ENCODE measurements at regions not wholly inside any gene's neighbourhood (a gene's known extent, or its start where the extent isn't known, plus 50 kb on each side); places are given as distances from the start of the nearest gene placed in this dataset.

- intact Hi-C loops (cut with micrococcal nuclease), result no loop called here
- Mint-ChIP-seq H3K9me3 (no peaks in the 10 kb centered on the region), H3K27me3 (peaks cover 1% of the 10 kb centered on the region), H3K36me3 (no peaks in the 10 kb centered on the region), H3K4me1 (ENCODE audit: low read depth) (no peaks in the 10 kb centered on the region), H3K4me3 (no peak overlapping the region), H3K27ac (no peak overlapping the region)
- ChIA-PET CTCF (interaction anchor here (1.3 kb wide), 1 partner anchor 222 kb away, joined by 3 read pairs; no protein-coding TSS in a partner anchor), POLR2A (no interaction called here)
- no peak for DNase-seq
Measured at GRCh38 chr3:59163953-59164352, 114.1 kb upstream of the CFAP20DC start.

GRCh38 chr3:59161048-59161447 lies 111.2 kb upstream of the CFAP20DC start:
- peaks cover 6% of the 10 kb centered on the region for H3K27me3 Mint-ChIP-seq
- H3K4me3 Mint-ChIP-seq, result no peak overlapping the region
- ChIA-PET POLR2A (no interaction called here), CTCF (no interaction called here)
- no peaks in the 10 kb centered on the region for H3K4me1 Mint-ChIP-seq (ENCODE audit: low read depth)
- H3K9me3 Mint-ChIP-seq, result no peaks in the 10 kb centered on the region
- H3K36me3 Mint-ChIP-seq, result no peaks in the 10 kb centered on the region
- DNase-seq, result no peak
- intact Hi-C loops (cut with micrococcal nuclease), result no loop called here
- no peak overlapping the region for H3K27ac Mint-ChIP-seq

- Mint-ChIP-seq H3K27ac (no peak overlapping the region), H3K9me3 (no peaks in the 10 kb centered on the region), H3K4me3 (no peak overlapping the region), H3K27me3 (peaks cover 6% of the 10 kb centered on the region), H3K4me1 (ENCODE audit: low read depth) (no peaks in the 10 kb centered on the region), H3K36me3 (no peaks in the 10 kb centered on the region)
- intact Hi-C loops (cut with micrococcal nuclease), result no loop called here
- POLR2A ChIA-PET, result no interaction called here
- CTCF ChIA-PET, result no interaction called here
- no peak for DNase-seq
Measured at GRCh38 chr3:59160133-59160746, 110.4 kb upstream of the CFAP20DC start.

DNA sequence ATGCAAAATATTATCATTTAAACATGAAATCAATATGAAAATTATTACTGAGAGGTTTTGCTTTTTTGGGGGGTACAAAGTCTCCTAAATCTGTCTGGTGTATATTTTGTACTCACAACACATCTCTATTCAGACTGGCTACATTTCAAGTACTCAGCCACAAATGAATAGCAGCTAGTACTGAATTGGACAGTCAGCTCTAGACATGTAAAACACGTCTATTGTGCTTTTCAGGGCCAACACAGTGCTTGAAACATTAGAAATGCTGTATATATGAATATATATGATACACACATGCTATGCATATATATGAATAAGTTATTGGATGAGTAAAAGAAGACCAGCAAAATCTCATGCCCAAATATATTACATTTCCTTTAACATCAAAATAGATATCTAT lies 103.8 kb upstream of the CFAP20DC start:
- no peak overlapping the region for H3K4me3 Mint-ChIP-seq
- peaks cover 13% of the 10 kb centered on the region for H3K27me3 Mint-ChIP-seq
- H3K27ac Mint-ChIP-seq, result no peak overlapping the region
- POLR2A ChIA-PET, result no interaction called here
- H3K4me1 Mint-ChIP-seq (ENCODE audit: low read depth), result no peaks in the 10 kb centered on the region
- CTCF ChIA-PET, result no interaction called here
- H3K36me3 Mint-ChIP-seq, result no peaks in the 10 kb centered on the region
- no peaks in the 10 kb centered on the region for H3K9me3 Mint-ChIP-seq
- DNase-seq, result no peak
- intact Hi-C loops (cut with micrococcal nuclease), result no loop called here

DNA sequence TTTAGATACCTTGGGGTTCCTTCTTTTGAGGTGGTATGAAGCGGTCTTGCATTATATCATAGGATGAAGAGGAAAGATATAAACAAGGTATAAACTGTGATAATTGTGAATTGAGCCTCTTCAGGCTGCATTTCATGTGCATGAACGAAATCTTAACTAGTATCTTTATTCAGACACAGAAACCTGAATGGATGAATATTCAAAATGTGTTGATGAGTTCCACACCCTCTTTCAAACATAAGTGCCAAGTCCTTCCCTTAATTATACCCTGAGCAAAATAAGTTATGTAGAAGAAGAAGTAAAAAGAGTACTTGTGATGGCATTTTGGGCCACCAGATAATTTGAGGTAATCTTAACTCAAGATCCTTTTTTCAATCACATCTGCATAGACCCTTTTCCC lies 103.1 kb upstream of the CFAP20DC start:
- no peak for DNase-seq
- peaks cover under 1% of the 10 kb centered on the region for H3K9me3 Mint-ChIP-seq
- H3K4me1 Mint-ChIP-seq (ENCODE audit: low read depth), result no peaks in the 10 kb centered on the region
- CTCF ChIA-PET, result no interaction called here
- H3K27me3 Mint-ChIP-seq, result peaks cover 11% of the 10 kb centered on the region
- H3K4me3 Mint-ChIP-seq, result no peak overlapping the region
- no peaks in the 10 kb centered on the region for H3K36me3 Mint-ChIP-seq
- intact Hi-C loops (cut with micrococcal nuclease), result no loop called here
- H3K27ac Mint-ChIP-seq, result no peak overlapping the region
- POLR2A ChIA-PET, result no interaction called here

DNA sequence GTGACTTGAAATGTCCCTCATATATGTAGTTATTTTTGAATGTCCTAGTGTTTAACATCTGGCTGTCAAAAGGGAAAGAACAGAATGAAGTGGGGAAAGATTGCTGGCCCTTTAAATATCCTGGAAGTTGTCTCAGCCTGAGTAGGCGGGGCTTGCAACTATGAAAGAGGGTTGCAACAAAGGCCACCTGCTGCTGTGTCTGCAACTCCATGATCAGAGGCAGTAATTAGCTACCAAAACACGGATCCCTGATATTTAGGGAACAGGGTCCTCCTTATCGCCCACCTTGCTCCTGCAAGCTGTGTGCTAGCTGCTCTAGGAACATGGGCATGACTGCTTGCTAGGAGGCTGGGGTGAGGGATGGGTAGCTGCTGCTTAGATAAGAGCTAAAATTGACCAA lies 100.2 kb upstream of the CFAP20DC start:
- no peak overlapping the region for H3K27ac Mint-ChIP-seq
- peaks cover 7% of the 10 kb centered on the region for H3K9me3 Mint-ChIP-seq
- H3K4me1 Mint-ChIP-seq (ENCODE audit: low read depth), result no peaks in the 10 kb centered on the region
- H3K4me3 Mint-ChIP-seq, result no peak overlapping the region
- ChIA-PET POLR2A (no interaction called here), CTCF (no interaction called here)
- peaks cover 8% of the 10 kb centered on the region for H3K27me3 Mint-ChIP-seq
- intact Hi-C loops (cut with micrococcal nuclease), result no loop called here
- H3K36me3 Mint-ChIP-seq, result no peaks in the 10 kb centered on the region
- no peak for DNase-seq

- POLR2A ChIA-PET, result no interaction called here
- intact Hi-C loops (cut with micrococcal nuclease), result no loop called here
- peaks cover 7% of the 10 kb centered on the region for H3K9me3 Mint-ChIP-seq
Measured at GRCh38 chr3:59149166-59149565, 99.3 kb upstream of the CFAP20DC start.

GRCh38 chr3:59143447-59143846 lies 93.6 kb upstream of the CFAP20DC start:
- peaks cover 7% of the 10 kb centered on the region for H3K9me3 Mint-ChIP-seq
- ChIA-PET CTCF (interaction anchor here (0.6 to 0.7 kb wide), 2 partner anchors 89 to 286 kb away, joined by 3 read pairs; no protein-coding TSS in a partner anchor), POLR2A (no interaction called here)

More at GRCh38 chr3:59149166-59149565, 99.3 kb upstream of the CFAP20DC start:
- no peak for DNase-seq
- Mint-ChIP-seq H3K4me1 (ENCODE audit: low read depth) (no peaks in the 10 kb centered on the region), H3K27me3 (peaks cover 6% of the 10 kb centered on the region), H3K36me3 (no peaks in the 10 kb centered on the region), H3K27ac (no peak overlapping the region), H3K4me3 (no peak overlapping the region)
- CTCF ChIA-PET, result no interaction called here

DNA sequence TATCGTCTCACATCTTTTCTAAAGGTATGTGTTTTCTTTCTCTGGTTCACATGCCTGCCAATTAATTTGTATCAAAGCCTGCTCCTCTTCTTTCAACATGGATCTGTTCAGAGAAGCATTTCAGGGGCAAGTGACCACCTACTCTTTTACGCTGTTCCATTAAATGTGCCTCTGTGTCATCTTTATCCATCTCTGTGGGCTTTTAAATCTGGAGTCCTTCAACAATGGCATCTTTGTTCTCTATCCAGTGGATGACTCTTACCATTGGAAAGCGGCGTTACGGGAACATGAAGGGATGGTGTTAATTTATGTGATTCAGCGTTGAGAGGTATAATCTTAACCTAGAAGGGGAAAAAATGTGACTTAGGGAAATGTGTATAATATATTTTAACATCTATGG lies 92.7 kb upstream of the CFAP20DC start:
- Mint-ChIP-seq H3K4me3 (no peak overlapping the region), H3K27me3 (no peaks in the 10 kb centered on the region), H3K4me1 (ENCODE audit: low read depth) (no peaks in the 10 kb centered on the region), H3K9me3 (peaks cover 4% of the 10 kb centered on the region), H3K27ac (no peak overlapping the region), H3K36me3 (no peaks in the 10 kb centered on the region)
- CTCF ChIA-PET, result no interaction called here
- POLR2A ChIA-PET, result no interaction called here
- intact Hi-C loops (cut with micrococcal nuclease), result no loop called here
- no peak for DNase-seq

More at GRCh38 chr3:59143447-59143846, 93.6 kb upstream of the CFAP20DC start:
- Mint-ChIP-seq H3K27ac (no peak overlapping the region), H3K27me3 (no peaks in the 10 kb centered on the region), H3K4me1 (ENCODE audit: low read depth) (no peaks in the 10 kb centered on the region), H3K4me3 (no peak overlapping the region), H3K36me3 (no peaks in the 10 kb centered on the region)
- no peak for DNase-seq
- intact Hi-C loops (cut with micrococcal nuclease), result no loop called here

GRCh38 chr3:59138966-59139365 lies 89.1 kb upstream of the CFAP20DC start:
- no peak overlapping the region for H3K4me3 Mint-ChIP-seq
- POLR2A ChIA-PET, result no interaction called here
- intact Hi-C loops (cut with micrococcal nuclease), result no loop called here
- no peaks in the 10 kb centered on the region for H3K4me1 Mint-ChIP-seq (ENCODE audit: low read depth)
- H3K9me3 Mint-ChIP-seq, result no peaks in the 10 kb centered on the region
- H3K27me3 Mint-ChIP-seq, result peaks cover 1% of the 10 kb centered on the region
- H3K27ac Mint-ChIP-seq, result no peak overlapping the region
- no peak for DNase-seq
- CTCF ChIA-PET, result no interaction called here
- no peaks in the 10 kb centered on the region for H3K36me3 Mint-ChIP-seq

- H3K9me3 Mint-ChIP-seq, result no peaks in the 10 kb centered on the region
- no peak for DNase-seq
- H3K4me3 Mint-ChIP-seq, result no peak overlapping the region
- no peaks in the 10 kb centered on the region for H3K4me1 Mint-ChIP-seq (ENCODE audit: low read depth)
- H3K27ac Mint-ChIP-seq, result no peak overlapping the region
- no peaks in the 10 kb centered on the region for H3K36me3 Mint-ChIP-seq
- ChIA-PET POLR2A (no interaction called here), CTCF (interaction anchor here (0.6 to 1.1 kb wide), 3 partner anchors 10 to 720 kb away, joined by 3 to 4 read pairs (median 3); no protein-coding TSS in a partner anchor)
- peaks cover 2% of the 10 kb centered on the region for H3K27me3 Mint-ChIP-seq
- intact Hi-C loops (cut with micrococcal nuclease), result no loop called here
Measured at GRCh38 chr3:59137415-59137814, 87.6 kb upstream of the CFAP20DC start.

GRCh38 chr3:59136081-59136480 lies 86.3 kb upstream of the CFAP20DC start:
- intact Hi-C loops (cut with micrococcal nuclease), result no loop called here
- DNase-seq, result no peak
- CTCF ChIA-PET, result no interaction called here
- Mint-ChIP-seq H3K4me1 (ENCODE audit: low read depth) (no peaks in the 10 kb centered on the region), H3K27ac (no peak overlapping the region), H3K4me3 (no peak overlapping the region), H3K36me3 (no peaks in the 10 kb centered on the region), H3K9me3 (no peaks in the 10 kb centered on the region), H3K27me3 (peaks cover 2% of the 10 kb centered on the region)
- POLR2A ChIA-PET, result no interaction called here

- intact Hi-C loops (cut with micrococcal nuclease), result no loop called here
- Mint-ChIP-seq H3K9me3 (no peaks in the 10 kb centered on the region), H3K4me1 (ENCODE audit: low read depth) (no peaks in the 10 kb centered on the region), H3K4me3 (no peak overlapping the region), H3K27me3 (peaks cover 2% of the 10 kb centered on the region), H3K36me3 (no peaks in the 10 kb centered on the region), H3K27ac (no peak overlapping the region)
- no peak for DNase-seq
- CTCF ChIA-PET, result no interaction called here
- POLR2A ChIA-PET, result no interaction called here
Measured at GRCh38 chr3:59135096-59135495, 85.3 kb upstream of the CFAP20DC start.
